HG03159 (cell line): ENCODE measurements at regions not wholly inside any gene's neighbourhood (a gene's known extent, or its start where the extent isn't known, plus 50 kb on each side); places are given as distances from the start of the nearest gene placed in this dataset.

Experiments
- ATAC-seq: cut with Tn5 transposase; IDR thresholded peaks from one replicate; pipeline ENCODE4 v1.9.1; 2021; ENCODE audit warnings: mild to moderate bottlenecking, moderate library complexity; ENCODE audit not compliant: unreplicated experiment

DNA sequence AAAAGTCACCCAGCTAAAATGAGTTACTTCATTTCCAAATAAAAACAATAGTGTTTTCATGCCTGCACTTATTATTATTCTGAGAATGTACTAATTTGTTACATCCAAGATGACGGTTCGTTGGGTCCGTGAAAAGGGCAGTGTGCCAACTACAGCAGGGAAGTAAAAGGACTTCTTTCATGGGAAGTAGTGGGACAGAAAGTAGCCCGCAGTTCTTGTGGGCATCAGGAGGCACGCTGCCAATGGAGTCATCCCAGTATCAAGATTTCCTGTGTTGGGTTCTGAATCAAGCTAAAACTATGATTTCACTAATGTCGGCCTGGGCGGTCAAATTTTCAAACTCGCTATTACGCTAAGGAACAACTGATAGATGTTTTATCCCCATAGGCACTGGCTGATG lies 254.5 kb upstream of the SOX2 start:
- no peak for ATAC-seq

DNA sequence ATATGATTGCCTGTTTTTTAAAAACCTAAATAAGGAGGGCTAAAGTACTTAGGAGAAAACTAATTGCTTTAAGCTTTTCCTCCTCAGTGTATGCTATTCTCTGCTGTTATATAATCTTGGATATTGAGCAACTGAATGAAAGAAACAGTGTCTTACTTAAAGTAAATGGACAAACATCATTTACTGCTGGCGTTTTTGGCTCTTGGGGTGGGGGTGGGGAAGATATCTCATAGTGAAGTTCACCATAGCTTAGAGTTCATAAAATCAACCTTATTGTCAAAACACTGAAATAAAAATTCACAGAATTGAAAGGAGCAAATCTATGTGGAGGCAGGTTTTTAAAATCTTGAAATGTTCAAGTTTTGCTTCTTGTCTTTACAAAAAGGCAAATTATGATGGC lies 256.4 kb upstream of the SOX2 start:
- no peak for ATAC-seq

DNA sequence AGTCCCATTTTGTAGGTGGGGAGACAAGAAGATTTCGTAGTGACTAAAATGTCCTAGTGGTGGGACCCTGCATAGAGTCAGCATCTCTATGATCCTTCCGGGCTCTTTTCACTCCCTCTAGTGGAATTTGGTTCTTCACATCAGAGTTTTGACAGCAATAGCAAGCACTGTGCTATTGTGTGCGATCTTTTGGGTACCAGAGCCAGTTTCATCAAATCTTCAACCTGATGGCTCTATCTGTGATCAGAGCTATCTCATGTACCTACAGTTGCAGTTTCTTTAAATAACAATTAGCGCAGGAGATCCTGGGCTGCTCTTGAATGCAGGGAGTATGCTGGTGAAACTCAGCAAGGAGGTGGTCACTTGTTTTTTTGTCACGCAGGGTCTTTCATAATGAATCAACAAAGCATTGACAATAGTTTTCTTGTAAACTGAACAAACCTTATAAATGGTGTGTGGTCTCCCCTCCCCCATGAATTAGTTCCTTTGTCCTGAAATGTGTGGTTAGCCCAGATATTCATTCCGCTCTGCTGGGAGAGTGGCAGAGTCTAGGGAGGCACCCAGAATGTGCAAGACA lies 257.2 kb upstream of the SOX2 start:
- ATAC-seq: no peak

DNA sequence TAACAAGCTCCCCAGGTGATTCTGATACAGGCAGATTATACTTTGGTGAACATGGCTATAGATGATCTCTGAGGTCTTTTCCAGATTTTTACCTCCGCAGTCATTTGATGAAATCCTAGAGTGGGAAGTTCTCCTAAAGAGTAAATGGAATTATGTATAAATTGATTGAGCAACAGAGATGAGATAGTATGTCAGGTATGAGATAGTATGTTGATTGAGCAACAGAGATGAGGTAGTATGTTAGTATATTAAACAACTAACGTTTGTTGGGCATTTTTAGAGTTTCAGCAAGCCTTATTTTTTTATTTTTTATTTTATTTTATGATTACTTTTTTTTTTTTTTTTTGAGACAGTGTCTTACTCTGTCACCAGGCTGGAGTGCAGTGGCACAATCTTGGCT lies 265.0 kb upstream of the SOX2 start:
- ATAC-seq: no peak

DNA sequence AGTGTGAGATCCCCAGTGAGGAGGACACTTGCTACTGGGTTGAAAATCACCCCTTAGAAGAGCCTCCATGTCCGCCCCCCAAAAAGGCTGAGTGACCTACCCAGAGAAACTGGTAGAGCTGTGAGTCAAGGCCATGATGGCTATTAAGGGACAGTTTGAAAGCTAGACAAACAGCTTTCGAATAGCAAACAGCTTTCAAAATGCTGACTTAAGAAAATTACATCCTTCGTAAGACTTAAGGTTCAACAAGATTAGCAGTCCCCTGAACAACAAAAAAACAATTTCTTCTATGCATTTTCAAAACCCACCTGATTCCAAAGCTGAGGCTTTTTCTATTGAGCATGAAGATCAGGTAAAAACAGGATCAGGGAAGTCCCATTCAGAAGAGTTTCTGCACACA lies 269.7 kb upstream of the SOX2 start:
- ATAC-seq: no peak

DNA sequence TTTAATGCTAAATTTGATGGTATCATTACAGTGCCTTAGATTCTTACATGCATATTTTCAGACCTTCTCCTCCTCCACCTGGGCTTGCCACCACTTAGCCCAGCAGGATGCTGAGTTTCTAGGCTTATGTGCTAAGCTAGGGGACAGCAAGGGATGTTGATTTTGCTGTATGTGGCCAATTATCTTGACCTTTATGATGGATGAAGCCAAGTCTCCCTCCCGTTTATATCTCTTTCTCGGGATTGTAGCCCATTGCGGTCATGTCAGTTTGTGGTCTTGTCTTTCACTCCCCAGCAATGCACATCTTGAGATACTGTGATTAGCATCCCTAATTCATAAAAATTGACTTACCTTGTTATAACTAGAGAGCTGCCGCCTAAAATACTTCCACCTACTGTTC lies 278.7 kb upstream of the SOX2 start:
- ATAC-seq: no peak

DNA sequence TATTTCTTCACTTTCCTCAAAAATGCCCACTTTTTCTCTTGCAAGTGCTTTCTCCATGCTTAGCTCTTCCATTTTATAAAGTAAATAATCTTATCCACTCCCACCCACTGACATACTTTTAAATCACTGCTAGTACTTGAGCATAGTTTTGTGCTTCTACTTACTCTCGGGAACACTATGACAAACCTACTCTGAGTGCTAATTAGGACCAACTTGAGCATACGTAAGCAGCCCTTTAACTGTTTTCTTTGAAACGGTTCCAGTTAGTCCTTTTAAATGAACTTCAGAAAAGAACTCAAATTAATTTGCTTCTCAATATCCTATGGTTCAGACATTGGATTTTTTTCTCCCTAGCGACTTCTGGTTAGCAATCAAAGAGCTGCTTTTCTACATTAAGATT lies 280.0 kb upstream of the SOX2 start:
- ATAC-seq: no peak

DNA sequence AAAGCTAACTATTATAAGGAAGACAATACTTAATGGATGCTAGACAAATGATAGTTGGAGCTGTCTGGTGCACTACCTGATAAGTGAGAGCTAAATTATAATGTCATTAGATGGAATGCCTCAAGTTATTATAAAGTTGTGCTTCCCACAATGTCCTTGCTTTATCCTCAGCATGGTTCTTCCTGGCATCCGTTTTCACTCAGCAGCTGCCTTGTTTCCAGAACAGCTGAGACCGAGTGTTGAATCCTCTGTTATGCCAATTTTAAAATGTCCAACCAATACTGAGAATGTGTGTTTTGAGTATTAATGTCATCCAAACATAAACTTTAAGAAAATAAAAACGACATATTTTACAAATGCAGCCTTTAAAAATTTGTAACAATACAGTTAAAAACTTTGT lies 286.7 kb upstream of the SOX2 start:
- ATAC-seq: no peak

DNA sequence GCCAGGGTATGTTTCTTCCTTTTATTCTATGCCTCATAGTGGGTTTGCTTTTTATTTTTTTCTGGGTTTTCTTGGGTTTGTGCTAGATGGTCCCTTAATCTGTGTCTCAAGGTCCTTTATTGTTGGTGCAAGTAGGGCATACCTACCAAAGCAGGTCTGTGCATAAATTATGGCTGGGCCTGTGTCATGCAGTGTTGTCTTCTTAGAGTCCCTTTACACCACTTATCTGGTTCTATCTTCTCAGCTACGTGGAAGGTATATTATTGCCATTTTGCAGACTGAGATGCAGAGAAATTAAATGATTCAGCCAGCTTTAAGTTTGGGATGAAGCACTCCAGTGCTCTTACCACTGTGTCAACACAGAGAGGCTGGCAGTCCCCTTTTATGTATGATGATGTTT lies 293.5 kb upstream of the SOX2 start:
- ATAC-seq: no peak

DNA sequence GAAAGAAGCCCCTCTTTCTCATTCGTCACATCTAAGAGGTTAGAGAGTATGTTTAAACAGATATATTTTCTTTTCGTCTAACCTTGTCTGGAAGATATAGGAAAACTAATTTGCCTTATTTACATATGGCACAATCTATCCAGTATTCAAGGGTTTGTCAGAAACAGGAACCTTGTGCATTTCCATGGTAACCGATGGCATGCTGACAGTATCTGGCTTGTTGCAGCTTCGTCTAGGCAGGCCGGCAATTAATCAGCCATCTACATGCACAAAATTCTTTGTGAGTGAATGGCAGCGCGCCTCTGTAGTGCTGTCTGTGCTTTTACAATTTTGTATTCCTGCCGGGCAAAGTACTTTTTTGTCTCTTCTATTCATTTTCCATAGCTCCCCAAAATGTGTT lies 294.0 kb upstream of the SOX2 start:
- ATAC-seq: no peak

DNA sequence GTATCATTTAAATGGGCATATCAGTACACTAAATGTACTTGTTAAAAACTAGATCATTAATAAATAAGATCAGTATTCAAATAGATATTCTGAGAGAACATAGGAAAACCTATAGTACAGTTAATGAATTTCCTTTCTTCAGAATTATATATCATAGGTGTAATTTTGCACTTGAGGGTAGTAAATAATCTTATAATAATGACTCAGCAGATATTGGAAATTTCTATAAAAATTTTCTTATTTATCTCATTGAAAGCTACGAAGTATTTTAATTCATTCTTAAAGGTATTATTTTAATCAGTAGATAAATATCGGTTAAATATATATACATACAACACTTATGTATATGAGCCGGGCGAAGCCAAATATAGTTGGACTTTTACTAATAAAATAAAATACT lies 300.9 kb upstream of the SOX2 start:
- ATAC-seq: no peak

DNA sequence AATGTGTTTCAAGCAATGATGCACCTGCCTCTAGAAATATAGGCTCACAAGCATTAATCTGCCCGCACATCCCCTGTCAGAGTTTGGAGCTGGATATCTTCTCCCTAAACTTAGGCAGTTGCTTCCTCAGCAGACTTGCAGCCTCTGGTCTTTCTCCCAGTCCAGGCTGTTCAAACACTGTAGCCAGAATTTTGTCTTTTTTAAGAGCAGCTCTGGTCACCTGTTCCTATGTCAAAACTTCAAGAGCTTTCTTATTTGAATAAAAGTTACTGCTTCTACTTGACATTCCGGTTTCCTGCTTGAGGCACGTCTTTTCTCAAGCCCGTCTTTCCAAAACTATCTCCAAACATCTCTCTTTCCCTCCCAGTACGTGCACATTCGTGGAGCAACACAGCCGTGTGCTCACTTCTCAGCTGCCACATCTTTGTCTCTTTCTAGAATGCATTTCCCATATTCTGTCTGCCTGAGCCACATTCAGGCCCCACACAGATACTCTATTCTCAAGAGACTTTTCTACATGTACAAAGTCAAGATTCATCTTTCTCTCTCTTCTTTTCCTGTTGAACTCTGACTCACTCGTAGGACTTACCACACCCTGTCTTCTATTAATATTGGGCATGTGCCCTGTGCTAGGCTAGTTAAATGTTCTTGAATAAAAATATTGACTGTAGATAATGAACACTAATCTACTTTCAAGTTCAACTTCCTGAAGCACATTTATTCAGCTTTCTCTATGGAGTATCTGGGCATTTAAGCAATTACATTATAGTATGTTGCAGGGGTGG lies 307.7 kb upstream of the SOX2 start:
- ATAC-seq: no peak

DNA sequence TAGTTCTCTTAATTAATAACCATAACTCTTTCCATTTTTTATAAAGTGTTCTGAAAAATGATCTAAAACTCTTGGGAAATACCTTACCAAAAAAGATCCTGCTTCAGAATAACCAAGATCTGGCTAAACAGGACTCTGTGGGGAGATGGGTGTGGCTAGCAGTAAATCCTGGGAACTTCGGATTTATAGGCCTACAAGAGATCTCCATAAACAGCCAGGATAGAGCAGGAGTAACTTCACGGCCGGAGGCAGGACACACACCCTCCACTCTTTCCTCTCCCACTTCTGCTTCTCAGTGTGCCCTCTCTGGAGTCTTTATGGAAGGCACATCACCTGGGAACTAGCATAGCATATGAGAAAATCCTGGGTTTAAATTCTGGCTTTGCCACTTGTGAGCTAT lies 309.4 kb upstream of the SOX2 start:
- no peak for ATAC-seq

DNA sequence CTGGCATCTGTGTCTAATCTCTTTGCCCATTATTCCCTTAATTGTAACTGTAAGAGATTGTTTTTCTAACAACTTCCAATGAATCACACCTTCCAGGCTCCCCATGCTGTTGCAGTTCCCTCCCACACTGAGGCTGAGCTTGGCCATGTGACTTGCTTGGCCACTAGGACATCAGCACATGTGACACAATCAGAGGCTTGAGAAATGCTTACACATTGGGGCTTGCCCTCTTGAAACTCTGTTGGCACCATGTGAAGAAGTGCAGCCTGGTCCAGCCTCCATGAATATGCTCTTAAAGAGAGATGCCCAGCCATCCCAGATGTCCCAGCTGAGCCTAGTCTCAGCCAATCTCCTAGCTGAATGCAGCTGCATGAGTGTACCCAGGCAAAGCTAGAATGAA lies 326.8 kb upstream of the SOX2 start:
- ATAC-seq: no peak

DNA sequence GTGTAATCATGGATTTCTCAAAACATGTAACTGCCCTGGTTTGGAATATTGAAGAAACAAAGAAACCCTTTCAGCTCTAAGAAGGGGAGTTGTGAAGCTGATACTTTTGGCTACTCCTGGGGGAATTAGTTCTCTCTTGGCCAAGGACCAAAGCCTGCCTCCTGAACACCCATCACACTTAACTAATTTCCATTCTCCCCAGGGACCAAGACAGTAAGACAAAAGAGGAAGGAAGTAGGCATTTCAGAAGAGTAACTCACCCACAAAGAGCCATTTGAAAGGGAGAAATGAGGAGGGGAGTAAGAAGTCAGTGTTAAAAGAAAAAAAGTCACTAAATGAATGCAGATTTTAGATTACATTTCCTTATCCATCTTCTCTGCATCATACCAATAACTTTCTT lies 328.0 kb upstream of the SOX2 start:
- ATAC-seq: no peak

DNA sequence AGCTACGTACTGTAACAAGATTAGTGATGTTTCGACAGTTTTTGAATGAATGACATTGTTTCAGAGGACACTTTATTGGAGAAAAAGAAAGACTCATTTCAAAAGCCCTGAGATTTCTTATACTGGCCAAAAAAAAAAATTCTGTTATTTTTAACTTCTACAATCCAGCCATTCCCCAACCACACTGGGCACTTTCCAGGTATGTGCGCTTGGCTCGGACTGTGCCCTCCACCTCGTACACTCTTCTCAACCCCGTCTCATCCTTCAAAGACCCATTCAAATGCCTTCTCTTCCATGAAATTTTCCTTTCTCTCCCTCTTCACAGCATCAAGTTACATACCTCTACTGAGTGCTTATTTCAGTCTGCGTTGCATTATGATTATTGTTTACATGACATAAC lies 328.5 kb upstream of the SOX2 start:
- no peak for ATAC-seq

DNA sequence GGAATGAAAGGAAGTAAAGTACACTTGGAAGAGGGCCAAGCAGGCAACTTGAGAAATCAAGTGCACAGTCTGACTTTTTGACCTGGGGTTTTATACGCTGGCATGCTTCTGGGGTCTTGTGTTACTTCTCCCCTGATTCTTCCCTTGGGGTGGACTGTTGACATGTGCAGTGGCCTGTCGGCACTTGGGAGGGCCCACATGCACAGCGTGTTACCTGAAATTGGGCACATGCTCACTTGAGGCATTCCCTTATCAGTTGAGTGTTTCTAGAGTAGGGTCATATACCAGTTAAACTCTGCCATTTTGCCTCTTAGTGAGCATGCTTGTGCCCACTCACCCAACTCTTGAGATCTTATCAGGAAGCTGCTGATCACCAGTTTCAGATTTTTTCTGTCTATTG lies 329.1 kb upstream of the SOX2 start:
- ATAC-seq: no peak

DNA sequence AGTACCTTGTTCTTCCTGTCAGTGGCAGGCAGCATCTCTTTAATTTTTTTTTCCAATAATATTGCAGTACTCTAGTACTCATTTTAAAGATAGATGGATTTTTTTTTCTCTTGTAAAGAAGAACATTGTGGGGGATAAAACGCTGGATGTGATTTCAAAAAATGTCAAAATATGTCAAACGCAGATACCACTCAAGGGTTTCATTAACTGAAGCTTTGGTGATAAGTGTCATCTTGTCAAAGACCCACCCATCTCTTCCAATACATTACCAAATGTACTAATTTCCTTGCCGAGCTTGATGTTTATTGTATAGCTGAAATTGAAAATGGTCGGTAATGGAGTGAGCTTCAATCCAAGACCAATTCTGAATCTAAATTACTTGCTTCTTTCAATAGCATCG lies 332.4 kb upstream of the SOX2 start:
- no peak for ATAC-seq

DNA sequence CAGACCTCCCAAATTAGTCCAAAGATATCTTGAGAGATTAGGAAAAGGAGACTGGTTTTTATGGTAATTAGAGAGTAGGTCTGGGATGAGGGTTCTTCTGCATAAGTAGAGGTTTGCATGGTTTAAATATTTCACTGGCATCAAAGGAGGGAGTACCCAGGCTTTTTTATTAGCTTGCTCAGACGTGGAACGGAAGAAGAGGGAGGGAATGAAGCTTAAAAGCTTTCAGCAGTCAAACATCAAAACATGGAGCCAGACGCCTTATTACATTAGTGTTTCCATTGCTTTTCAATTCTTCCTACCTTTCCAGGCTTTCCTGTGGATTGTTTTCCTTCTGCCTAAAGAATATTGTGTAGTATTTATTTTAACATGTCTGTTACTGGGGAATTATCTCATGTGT lies 342.1 kb upstream of the SOX2 start:
- no peak for ATAC-seq

DNA sequence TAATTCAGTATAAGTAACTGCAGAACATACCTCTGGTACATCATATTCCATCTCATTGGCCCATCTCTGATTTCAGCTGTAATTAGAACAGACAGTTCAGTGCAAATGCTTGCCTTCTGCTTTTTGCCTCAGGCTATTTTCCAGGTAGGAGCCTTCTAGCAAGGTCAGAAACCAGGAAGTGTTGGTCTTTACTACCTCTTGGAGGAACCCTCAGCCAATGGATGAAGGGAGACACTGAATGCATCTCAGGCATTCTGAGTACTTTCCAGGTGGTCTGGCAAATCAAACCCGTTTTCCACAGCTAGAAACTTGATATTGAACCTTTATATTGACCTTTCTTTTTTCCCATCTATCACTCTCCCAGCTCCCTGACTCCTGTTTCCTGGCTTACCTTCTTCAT lies 348.5 kb upstream of the SOX2 start:
- ATAC-seq: no peak

DNA sequence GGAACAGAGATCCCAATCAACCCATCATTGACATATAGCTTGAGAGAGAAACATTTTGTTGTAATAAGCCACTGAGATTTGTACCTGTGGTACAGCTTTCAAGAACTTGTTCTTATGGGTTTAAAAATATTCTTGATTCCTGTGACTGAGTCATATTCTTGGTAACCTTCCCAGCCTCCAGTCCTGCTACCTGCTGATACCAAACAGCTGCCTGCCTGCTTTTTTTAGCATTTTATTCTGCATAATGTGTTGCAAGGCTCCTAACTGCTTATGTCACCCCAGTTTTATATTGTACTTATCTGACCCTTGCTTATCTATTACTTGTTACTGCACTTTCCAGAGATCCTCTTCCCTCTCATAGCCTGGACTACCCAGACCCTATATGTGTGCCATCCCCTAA lies 349.3 kb upstream of the SOX2 start:
- ATAC-seq: no peak

DNA sequence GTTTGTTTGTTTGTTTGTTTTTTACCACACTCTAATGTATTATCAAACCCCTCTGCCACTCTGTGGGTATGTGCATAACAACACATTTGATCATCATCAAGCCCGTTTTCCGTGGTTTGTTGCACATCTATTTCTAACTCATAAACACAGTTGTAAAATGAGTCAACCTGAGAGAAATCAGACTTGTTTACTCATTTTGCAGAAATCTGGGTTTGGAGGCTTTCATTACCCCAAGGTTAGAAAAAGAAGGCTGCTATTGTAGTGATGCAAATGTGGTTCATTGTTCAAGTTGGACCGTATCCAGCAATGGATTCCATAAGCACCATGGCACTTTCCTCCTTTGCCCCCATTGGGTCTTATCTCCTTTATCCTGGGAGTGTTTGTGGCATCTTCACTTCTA lies 353.2 kb upstream of the SOX2 start:
- ATAC-seq: peak; percentile 60

DNA sequence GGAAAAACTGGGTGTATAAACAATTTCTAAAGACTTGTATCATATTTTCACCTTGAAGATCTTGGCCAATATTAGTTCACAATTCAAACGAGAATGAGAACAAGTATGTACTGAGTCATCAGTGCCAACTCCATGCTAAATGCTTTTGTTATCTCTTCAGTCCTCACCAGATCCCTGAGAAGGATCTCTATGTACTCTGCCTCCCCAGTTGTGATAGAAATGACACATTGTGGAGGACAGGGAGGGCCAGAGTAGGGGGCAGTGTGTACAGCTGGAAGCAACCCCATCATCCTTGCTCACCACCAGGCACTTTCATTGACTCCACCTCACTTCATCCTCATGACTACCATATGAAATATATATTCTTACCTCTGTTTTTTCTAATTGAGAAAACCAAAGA lies 353.7 kb upstream of the SOX2 start:
- no peak for ATAC-seq
